Calu3 (cell line): ENCODE measurements at regions not wholly inside any gene's neighbourhood (a gene's known extent, or its start where the extent isn't known, plus 50 kb on each side); places are given as distances from the start of the nearest gene placed in this dataset.

ENCODE experiments used
- BruUV-seq: library from RNA; stranded (reverse); fragments of 400-500 nt; replicated peaks from 2 replicates; lab custom pipeline; 2021; lab: Mats Ljungman, UMichigan
- CTCF ChIA-PET: fragments of 300-600 bp; sonication (Branson Sonifier 250); formaldehyde crosslinking; loops from one replicate; lab custom pipeline; 2022; ENCODE audit warnings: antibody characterized with exemption; lab: Charles Lee
- DNase-seq: peaks from one replicate; pipeline ENCODE4 v3.0.0; 2022
- H3K27ac Mint-ChIP-seq: one replicate; pipeline ENCODE4 v1.8.0; 2022; ENCODE audit warnings: mixed read lengths; ENCODE audit not compliant: unreplicated experiment
- H3K27me3 Mint-ChIP-seq: one replicate; pipeline ENCODE4 v1.8.0; 2022; ENCODE audit warnings: mixed read lengths; ENCODE audit not compliant: unreplicated experiment
- H3K36me3 Mint-ChIP-seq: one replicate; pipeline ENCODE4 v1.8.0; 2022; ENCODE audit warnings: mild to moderate bottlenecking, moderate library complexity, mixed read lengths; ENCODE audit not compliant: insufficient read depth, unreplicated experiment
- H3K4me1 Mint-ChIP-seq: one replicate; pipeline ENCODE4 v1.8.0; 2022; ENCODE audit warnings: mild to moderate bottlenecking, low read depth, mixed read lengths; ENCODE audit not compliant: unreplicated experiment
- H3K4me3 Mint-ChIP-seq: one replicate; pipeline ENCODE4 v1.8.0; 2022; ENCODE audit warnings: mild to moderate bottlenecking, low read depth, moderate library complexity, mixed read lengths; ENCODE audit not compliant: unreplicated experiment
- H3K9me3 Mint-ChIP-seq: one replicate; pipeline ENCODE4 v1.8.0; 2022; ENCODE audit warnings: low read depth, mixed read lengths; ENCODE audit not compliant: unreplicated experiment
- CTCF ChIP-seq: fragments of 200-600 bp; IDR thresholded peaks from one replicate; pipeline ENCODE4 v1.8.0; 2022; ENCODE audit warnings: antibody characterized with exemption; ENCODE audit not compliant: unreplicated experiment
- intact Hi-C: fragments of 100-400 bp; cut with micrococcal nuclease; formaldehyde crosslinking; loops from one replicate; pipeline ENCODE4 v1.10.0; 2022; ENCODE audit not compliant: unreplicated experiment

- intact Hi-C loops: no loop called here
- no peaks in the 10 kb centered on the region for H3K36me3 Mint-ChIP-seq
- DNase-seq: no peak
- H3K27ac Mint-ChIP-seq: no peak overlapping the region
- no TSS peak for BruUV-seq
- CTCF ChIA-PET: no interaction called here
- TF ChIP-seq CTCF: no peak
- H3K27me3 Mint-ChIP-seq: no peaks in the 10 kb centered on the region
- H3K9me3 Mint-ChIP-seq: peaks cover under 1% of the 10 kb centered on the region
- no peaks in the 10 kb centered on the region for H3K4me1 Mint-ChIP-seq
- H3K4me3 Mint-ChIP-seq: no peak overlapping the region
Measured at GRCh38 chr2:181242262-181242661, 214.9 kb upstream of the ITGA4 start.

- intact Hi-C loops: no loop called here
- BruUV-seq: no TSS peak
- TF ChIP-seq CTCF: no peak
- no peaks in the 10 kb centered on the region for H3K9me3 Mint-ChIP-seq
- H3K4me1 Mint-ChIP-seq: no peaks in the 10 kb centered on the region
- no peaks in the 10 kb centered on the region for H3K27me3 Mint-ChIP-seq
- CTCF ChIA-PET: interaction anchor here (0.6 to 0.7 kb wide), 2 partner anchors 1883 to 1964 kb away, joined by 3 to 7 read pairs; no protein-coding TSS in a partner anchor
- no peaks in the 10 kb centered on the region for H3K36me3 Mint-ChIP-seq
- DNase-seq: no peak
- H3K4me3 Mint-ChIP-seq: no peak overlapping the region
- no peak overlapping the region for H3K27ac Mint-ChIP-seq
Measured at GRCh38 chr2:181243319-181243718, 213.9 kb upstream of the ITGA4 start.

- no peaks in the 10 kb centered on the region for H3K9me3 Mint-ChIP-seq
- no peaks in the 10 kb centered on the region for H3K27me3 Mint-ChIP-seq
- no peaks in the 10 kb centered on the region for H3K36me3 Mint-ChIP-seq
- intact Hi-C loops: no loop called here
- H3K4me1 Mint-ChIP-seq: no peaks in the 10 kb centered on the region
- DNase-seq: no peak
- CTCF ChIA-PET: no interaction called here
- TF ChIP-seq CTCF: no peak
- no TSS peak for BruUV-seq
- H3K27ac Mint-ChIP-seq: no peak overlapping the region
- H3K4me3 Mint-ChIP-seq: no peak overlapping the region
Measured at GRCh38 chr2:181250691-181251090, 206.5 kb upstream of the ITGA4 start.

GRCh38 chr2:181252262-181253148 is 204.7 kb upstream of the ITGA4 start:
- TF ChIP-seq CTCF: no peak
- Mint-ChIP-seq H3K4me3 (no peak overlapping the region), H3K27me3 (no peaks in the 10 kb centered on the region), H3K36me3 (no peaks in the 10 kb centered on the region), H3K9me3 (no peaks in the 10 kb centered on the region), H3K27ac (no peak overlapping the region), H3K4me1 (peaks cover 2% of the 10 kb centered on the region)
- CTCF ChIA-PET: no interaction called here
- no TSS peak for BruUV-seq
- intact Hi-C loops: no loop called here
- no peak for DNase-seq
